ENCODE measurements at regions not wholly inside any gene's neighbourhood (a gene's known extent, or its start where the extent isn't known, plus 50 kb on each side); places are given as distances from the start of the nearest gene placed in this dataset.

DNA sequence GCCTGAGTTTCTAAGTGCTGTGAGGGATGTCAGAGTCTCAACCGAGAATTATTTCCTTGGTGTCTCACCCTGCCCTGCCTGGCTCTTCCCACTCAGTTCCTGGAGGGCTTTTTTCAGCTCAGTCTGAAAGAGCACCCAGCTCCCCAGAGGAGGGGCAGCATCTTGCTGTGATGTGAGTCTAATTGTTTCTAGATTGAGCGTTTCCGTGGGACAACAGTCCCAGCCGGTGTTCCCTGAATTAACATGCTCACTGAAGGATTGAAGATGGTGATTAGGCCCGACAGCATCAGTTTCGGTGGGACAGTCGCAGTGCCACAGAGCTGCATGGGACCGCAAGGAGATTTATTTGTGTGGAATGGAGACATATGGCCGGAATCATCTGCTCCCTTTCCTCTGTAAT lies 587.6 kb downstream of the DHX35 start:
- Histone ChIP-seq H3K4me1 (no peaks in the 10 kb centered on the region), H3K4me3 (no peak overlapping the region), H3K27me3 (no peaks in the 10 kb centered on the region), H3K9me3 (no peaks in the 10 kb centered on the region), H3K27ac (no peak overlapping the region), H3K36me3 (no peaks in the 10 kb centered on the region)
- TF ChIP-seq POLR2A (IDR thresholded peaks at IDR 0.05) (no peak), EP300 (IDR thresholded peaks at IDR 0.05) (no peak), POLR2AphosphoS5 (IDR thresholded peaks at IDR 0.05) (no peak)
- TF ChIP-seq, protein P1, sequence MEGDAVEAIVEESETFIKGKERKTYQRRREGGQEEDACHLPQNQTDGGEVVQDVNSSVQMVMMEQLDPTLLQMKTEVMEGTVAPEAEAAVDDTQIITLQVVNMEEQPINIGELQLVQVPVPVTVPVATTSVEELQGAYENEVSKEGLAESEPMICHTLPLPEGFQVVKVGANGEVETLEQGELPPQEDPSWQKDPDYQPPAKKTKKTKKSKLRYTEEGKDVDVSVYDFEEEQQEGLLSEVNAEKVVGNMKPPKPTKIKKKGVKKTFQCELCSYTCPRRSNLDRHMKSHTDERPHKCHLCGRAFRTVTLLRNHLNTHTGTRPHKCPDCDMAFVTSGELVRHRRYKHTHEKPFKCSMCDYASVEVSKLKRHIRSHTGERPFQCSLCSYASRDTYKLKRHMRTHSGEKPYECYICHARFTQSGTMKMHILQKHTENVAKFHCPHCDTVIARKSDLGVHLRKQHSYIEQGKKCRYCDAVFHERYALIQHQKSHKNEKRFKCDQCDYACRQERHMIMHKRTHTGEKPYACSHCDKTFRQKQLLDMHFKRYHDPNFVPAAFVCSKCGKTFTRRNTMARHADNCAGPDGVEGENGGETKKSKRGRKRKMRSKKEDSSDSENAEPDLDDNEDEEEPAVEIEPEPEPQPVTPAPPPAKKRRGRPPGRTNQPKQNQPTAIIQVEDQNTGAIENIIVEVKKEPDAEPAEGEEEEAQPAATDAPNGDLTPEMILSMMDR (IDR thresholded peaks at IDR 0.05) = no peak
- 86 to 90% methylated on average over 9 of the region's 9 CpGs for WGBS, 2 donors
- intact Hi-C loops (cut with DNase I) = no loop called here
- DNase-seq = no peak

DNA sequence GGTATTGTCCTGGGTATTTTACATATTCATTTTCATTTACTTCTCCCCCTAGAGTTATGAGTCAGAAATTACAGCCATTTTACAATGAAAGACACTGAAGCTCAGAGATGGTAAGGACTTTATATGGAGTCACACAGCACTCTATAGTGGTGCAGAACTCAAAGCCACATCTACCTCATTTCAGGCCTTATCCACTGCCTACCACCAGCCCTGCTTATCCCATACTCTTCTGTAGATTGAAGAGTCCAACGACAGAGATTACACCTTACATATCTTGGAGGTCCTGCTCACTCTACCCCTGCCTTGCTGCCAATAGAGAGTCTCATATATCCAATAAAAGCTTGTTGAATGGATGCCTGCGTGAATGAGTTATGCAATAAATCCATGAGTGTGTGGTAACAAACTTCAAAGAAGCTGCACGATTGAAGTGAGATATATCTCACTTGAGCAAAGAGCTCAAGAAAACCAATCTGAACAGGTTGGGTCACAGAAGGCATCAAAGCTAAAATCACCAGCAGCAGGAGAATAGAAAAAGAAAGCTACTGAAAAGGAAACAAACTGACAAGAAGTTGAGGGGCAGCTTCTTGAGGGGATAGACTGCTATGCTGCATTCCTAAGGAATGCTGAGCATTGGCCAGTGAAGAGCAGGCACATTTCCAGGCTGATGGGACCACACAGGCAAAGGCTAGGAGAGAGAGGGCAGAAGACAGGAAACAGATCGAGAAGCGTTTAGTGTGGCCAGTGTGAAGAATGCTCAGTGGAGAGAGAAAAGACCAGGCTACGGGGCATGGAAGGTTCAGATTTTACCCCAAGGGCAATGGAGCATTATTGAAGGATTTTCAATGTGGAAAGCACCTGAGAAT lies 585.6 kb downstream of the DHX35 start:
- no peak for DNase-seq

DNA sequence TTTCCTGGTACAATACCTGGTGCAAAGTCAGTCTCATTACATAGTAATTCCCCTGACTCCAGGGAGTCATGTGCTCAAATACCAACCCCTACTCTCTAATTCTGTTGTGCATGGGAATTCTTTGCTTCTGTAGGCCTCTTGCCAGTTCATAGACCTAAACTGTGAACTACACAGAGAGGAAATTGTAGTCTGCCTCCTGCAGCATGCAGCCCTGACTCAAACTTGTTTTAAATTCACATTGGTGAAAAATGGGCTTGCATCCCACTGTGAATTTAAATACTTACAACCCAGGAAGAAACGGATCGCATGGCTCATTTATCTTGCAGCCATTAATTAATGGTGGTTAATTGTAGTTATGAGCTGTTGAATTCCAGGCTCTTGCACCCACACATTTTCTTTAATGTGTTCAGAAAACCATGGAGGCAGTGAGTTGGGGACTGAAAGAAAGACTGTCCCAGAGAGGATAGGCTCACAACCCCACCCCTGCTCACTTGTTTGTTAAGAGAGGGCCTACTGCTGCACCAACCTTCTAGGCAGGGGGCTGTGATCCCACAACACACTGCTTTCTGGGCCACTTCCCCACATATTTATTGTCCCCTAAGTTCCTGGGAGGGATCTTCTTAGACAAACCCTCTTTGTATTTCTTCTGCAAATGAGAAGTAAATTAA lies 579.1 kb downstream of the DHX35 start:
- no peaks in the 10 kb centered on the region for H3K36me3 ChIP-seq
- 63 to 68% methylated on average over 2 of the region's 2 CpGs for WGBS, 2 donors
- H3K27ac ChIP-seq = no peak overlapping the region
- H3K4me3 ChIP-seq = no peak overlapping the region
- no peaks in the 10 kb centered on the region for H3K27me3 ChIP-seq
- DNase-seq = no peak
- no peak for TF ChIP-seq EP300 (IDR thresholded peaks at IDR 0.05)
- TF ChIP-seq, protein P1 (IDR thresholded peaks at IDR 0.05) = no peak
- no peak for TF ChIP-seq POLR2AphosphoS5 (IDR thresholded peaks at IDR 0.05)
- TF ChIP-seq POLR2A (IDR thresholded peaks at IDR 0.05) = no peak
- intact Hi-C loops (cut with DNase I) = no loop called here
- no peaks in the 10 kb centered on the region for H3K4me1 ChIP-seq
- no peaks in the 10 kb centered on the region for H3K9me3 ChIP-seq

More for the DNA sequence above, 585.6 kb downstream of the DHX35 start:
- Histone ChIP-seq H3K4me1 (no peaks in the 10 kb centered on the region), H3K27ac (no peak overlapping the region), H3K9me3 (no peaks in the 10 kb centered on the region), H3K36me3 (no peaks in the 10 kb centered on the region), H3K4me3 (no peak overlapping the region), H3K27me3 (no peaks in the 10 kb centered on the region)
- TF ChIP-seq POLR2AphosphoS5 (IDR thresholded peaks at IDR 0.05) (no peak), EP300 (IDR thresholded peaks at IDR 0.05) (no peak), POLR2A (IDR thresholded peaks at IDR 0.05) (no peak)
- TF ChIP-seq, protein P1 (IDR thresholded peaks at IDR 0.05) = no peak
- intact Hi-C loops (cut with DNase I) = no loop called here
- 61 to 67% methylated on average over 6 of the region's 6 CpGs for WGBS, 2 donors

DNA sequence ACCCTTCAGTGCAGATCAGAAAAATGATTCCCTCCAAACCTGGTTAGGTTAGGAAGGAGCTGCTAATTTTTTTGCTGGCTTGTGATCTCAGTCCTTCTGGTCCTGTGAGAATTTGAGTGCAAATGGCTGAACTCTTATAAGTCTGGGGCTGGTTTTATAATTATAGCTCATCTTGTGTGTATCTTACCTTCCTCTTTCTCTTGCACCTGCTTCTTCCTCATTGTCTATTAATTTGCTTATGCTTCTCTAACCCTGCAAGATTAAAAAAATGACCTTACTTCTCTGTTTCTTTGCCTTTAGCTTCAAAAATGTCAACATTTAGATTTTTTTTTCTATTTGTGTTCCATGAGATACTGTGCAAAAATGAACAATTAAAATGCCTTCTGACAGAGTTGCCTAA lies 576.2 kb downstream of the DHX35 start:
- H3K9me3 ChIP-seq = no peaks in the 10 kb centered on the region
- no peak overlapping the region for H3K27ac ChIP-seq
- no peak overlapping the region for H3K4me3 ChIP-seq
- H3K36me3 ChIP-seq = no peaks in the 10 kb centered on the region
- intact Hi-C loops (cut with DNase I) = no loop called here
- H3K27me3 ChIP-seq = no peaks in the 10 kb centered on the region
- DNase-seq = no peak
- TF ChIP-seq, protein P1 (IDR thresholded peaks at IDR 0.05) = no peak
- TF ChIP-seq EP300 (IDR thresholded peaks at IDR 0.05) (no peak), POLR2A (IDR thresholded peaks at IDR 0.05) (no peak), POLR2AphosphoS5 (IDR thresholded peaks at IDR 0.05) (no peak)
- no peaks in the 10 kb centered on the region for H3K4me1 ChIP-seq

Measured in sigmoid colon (tissue), 6 donors.